Breast epithelium (tissue), 3 donors: ENCODE measurements at regions not wholly inside any gene's neighbourhood (a gene's known extent, or its start where the extent isn't known, plus 50 kb on each side); places are given as distances from the start of the nearest gene placed in this dataset.

Experiments used
- POLR2A ChIP-seq: fragments of 450-650 bp; IDR thresholded peaks from one replicate; pipeline ENCODE4 v1.6.1; 2016; ENCODE audit warnings: antibody characterized with exemption, mild to moderate bottlenecking, moderate library complexity
- POLR2AphosphoS5 ChIP-seq, 3 donors: sonication (generic); formaldehyde crosslinking; IDR thresholded peaks; one replicate each; pipeline ENCODE4 v1.6.1; 2017; ENCODE audit warnings: antibody characterized with exemption in 3 of 3
- TF ChIP-seq, protein P1 (sequence below), 3 donors: fragments of 450-650 bp; IDR thresholded peaks; one replicate each; pipeline ENCODE4 v1.5.1; 2016 to 2017; ENCODE audit warnings: antibody characterized with exemption in 3 of 3, mild to moderate bottlenecking in 3 of 3, moderate library complexity in 3 of 3

GRCh38 chr20:39888310-39888709, 800.7 kb downstream of the MAFB start:
- TF ChIP-seq, protein P1, sequence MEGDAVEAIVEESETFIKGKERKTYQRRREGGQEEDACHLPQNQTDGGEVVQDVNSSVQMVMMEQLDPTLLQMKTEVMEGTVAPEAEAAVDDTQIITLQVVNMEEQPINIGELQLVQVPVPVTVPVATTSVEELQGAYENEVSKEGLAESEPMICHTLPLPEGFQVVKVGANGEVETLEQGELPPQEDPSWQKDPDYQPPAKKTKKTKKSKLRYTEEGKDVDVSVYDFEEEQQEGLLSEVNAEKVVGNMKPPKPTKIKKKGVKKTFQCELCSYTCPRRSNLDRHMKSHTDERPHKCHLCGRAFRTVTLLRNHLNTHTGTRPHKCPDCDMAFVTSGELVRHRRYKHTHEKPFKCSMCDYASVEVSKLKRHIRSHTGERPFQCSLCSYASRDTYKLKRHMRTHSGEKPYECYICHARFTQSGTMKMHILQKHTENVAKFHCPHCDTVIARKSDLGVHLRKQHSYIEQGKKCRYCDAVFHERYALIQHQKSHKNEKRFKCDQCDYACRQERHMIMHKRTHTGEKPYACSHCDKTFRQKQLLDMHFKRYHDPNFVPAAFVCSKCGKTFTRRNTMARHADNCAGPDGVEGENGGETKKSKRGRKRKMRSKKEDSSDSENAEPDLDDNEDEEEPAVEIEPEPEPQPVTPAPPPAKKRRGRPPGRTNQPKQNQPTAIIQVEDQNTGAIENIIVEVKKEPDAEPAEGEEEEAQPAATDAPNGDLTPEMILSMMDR (IDR thresholded peaks at IDR 0.05), result no peak
- TF ChIP-seq POLR2A (no peak), POLR2AphosphoS5 (IDR thresholded peaks at IDR 0.05) (no peak)
